ENCODE measurements at regions not wholly inside any gene's neighbourhood (a gene's known extent, or its start where the extent isn't known, plus 50 kb on each side); places are given as distances from the start of the nearest gene placed in this dataset.

DNA sequence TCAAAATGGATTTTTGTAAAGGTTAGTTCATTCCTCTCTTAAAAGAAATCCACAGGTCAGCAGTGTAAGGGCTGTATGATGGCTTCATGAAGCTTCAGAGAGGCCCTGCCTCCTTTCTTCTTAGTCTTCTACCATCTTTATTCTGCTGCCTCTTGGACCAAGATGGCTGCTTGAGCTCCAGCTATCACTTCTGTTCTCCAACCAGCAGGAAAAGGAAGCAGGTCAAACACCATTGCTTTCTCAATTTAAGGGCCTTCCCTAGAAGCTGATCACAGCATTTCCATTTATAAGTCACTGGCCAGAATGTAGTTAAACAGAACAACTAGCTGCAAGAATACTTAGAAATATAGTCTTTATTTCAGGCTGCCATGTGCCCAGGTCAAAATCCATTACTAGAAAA lies 336.8 kb upstream of the KLF3 start:
- Histone ChIP-seq H3K36me3 (replicated peaks in 1 of 2; ENCODE audit: insufficient read depth in 1 of 2, low read depth in 2 of 2) (no peaks in the 10 kb centered on the region), H3K9me3 (no peaks in the 10 kb centered on the region), H3K4me1 (no peaks in the 10 kb centered on the region), H3K4me3 (no peak overlapping the region), H3K27me3 (no peaks in the 10 kb centered on the region), H3K27ac (no peak overlapping the region)
- ATAC-seq (no peak), DNase-seq (no peak)
- intact Hi-C loops (cut with DNase I): loop anchor here (5.0 kb wide), 1 partner anchor 50 kb away; no protein-coding TSS in a partner anchor
- TF ChIP-seq, protein P1, sequence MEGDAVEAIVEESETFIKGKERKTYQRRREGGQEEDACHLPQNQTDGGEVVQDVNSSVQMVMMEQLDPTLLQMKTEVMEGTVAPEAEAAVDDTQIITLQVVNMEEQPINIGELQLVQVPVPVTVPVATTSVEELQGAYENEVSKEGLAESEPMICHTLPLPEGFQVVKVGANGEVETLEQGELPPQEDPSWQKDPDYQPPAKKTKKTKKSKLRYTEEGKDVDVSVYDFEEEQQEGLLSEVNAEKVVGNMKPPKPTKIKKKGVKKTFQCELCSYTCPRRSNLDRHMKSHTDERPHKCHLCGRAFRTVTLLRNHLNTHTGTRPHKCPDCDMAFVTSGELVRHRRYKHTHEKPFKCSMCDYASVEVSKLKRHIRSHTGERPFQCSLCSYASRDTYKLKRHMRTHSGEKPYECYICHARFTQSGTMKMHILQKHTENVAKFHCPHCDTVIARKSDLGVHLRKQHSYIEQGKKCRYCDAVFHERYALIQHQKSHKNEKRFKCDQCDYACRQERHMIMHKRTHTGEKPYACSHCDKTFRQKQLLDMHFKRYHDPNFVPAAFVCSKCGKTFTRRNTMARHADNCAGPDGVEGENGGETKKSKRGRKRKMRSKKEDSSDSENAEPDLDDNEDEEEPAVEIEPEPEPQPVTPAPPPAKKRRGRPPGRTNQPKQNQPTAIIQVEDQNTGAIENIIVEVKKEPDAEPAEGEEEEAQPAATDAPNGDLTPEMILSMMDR (IDR thresholded peaks at IDR 0.05): no peak
- no peak for TF ChIP-seq POLR2A (IDR thresholded peaks at IDR 0.05)

DNA sequence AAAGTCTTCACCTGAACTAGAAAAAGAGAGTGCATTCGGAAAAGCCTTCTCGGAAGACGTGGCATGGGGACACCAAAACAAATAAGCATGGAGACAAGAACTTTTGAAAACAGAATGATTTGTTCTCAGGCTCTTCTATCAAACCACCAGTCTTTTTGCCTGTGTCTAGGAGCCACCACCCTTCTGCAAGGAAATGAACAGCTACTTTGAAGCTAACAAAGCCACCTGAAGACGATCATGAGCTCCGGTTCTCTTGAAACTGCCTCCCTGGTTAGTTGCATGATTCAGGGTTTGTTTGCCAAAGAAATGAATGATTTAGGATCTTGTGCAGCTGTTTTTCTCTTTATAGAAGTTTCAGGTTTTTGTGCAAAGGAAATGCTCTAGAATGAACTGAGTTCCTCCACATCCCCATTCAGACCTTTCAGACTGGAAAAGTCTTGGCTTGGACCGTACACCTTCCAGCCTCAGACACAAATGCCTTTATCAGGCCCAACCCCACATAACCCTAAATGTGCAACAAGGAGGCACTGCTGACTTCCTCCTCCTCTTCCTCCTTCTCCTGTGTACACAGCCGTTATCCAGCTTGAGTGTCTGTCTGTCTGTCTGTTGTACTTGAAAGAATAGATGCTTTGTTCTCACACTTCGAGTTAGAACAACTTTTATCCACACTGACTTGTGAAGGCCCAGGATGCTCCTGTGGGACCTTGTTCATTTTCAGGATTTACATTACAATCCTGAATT lies 334.8 kb upstream of the KLF3 start:
- H3K9me3 ChIP-seq: no peaks in the 10 kb centered on the region
- H3K27ac ChIP-seq: no peak overlapping the region
- no peak for ATAC-seq
- no peaks in the 10 kb centered on the region for H3K27me3 ChIP-seq
- intact Hi-C loops (cut with DNase I): loop anchor here (5.0 kb wide), 1 partner anchor 48 kb away; no protein-coding TSS in a partner anchor
- no peak overlapping the region for H3K4me3 ChIP-seq
- H3K4me1 ChIP-seq: no peaks in the 10 kb centered on the region
- no peak for TF ChIP-seq POLR2A (IDR thresholded peaks at IDR 0.05)
- TF ChIP-seq, protein P1 (IDR thresholded peaks at IDR 0.05): no peak
- DNase-seq: no peak
- no peaks in the 10 kb centered on the region for H3K36me3 ChIP-seq (replicated peaks in 1 of 2; ENCODE audit: insufficient read depth in 1 of 2, low read depth in 2 of 2)
- WGBS, 2 donors: 70 to 82% methylated on average over 8 of the region's 8 CpGs

DNA sequence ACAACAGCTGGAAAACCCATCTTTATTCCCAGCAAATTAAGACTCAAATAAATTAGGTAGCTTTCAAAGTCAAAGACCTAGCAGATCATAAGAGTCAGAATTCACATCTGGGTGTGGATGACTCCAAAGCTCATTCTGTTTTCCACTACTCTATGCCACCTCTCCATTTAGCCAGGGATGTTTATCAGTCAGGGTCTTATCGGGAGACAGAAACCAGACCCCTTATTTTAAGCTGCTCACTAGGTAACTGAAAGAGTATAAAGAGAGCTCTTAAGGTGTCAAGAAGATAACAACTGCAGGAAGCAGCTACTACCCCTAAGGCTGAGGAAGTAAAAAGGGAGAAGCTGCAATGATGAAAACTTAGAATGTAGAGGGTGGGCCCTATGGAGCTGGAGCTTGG lies 333.7 kb upstream of the KLF3 start:
- Histone ChIP-seq H3K36me3 (replicated peaks in 1 of 2; ENCODE audit: insufficient read depth in 1 of 2, low read depth in 2 of 2) (no peaks in the 10 kb centered on the region), H3K4me1 (no peaks in the 10 kb centered on the region), H3K4me3 (no peak overlapping the region), H3K9me3 (no peaks in the 10 kb centered on the region), H3K27ac (no peak overlapping the region), H3K27me3 (no peaks in the 10 kb centered on the region)
- TF ChIP-seq POLR2A (IDR thresholded peaks at IDR 0.05): no peak
- TF ChIP-seq, protein P1 (IDR thresholded peaks at IDR 0.05): no peak
- intact Hi-C loops (cut with DNase I): no loop called here
- DNase-seq (no peak), ATAC-seq (no peak)
- 64 to 89% methylated on average over 1 of the region's 1 CpG for WGBS, 2 donors

DNA sequence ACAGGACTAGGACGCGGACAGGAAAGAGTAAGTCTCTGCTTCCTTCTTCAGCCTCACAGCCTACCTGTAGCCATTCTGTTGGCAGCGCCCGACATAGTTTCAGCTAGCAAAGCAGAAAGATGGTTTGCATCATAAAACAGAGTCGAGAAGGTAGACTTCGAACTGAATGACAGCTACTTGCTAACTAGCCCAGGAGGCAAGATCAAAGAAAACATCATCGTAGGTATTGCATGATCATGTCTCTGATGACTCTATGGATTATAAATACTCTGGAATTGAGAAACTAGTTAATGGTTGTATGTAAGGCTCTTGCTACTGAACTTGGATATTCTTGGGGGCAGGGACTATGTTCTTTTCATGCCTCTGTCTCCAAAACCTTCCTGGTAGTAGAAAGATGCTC lies 333.1 kb upstream of the KLF3 start:
- H3K4me1 ChIP-seq: no peaks in the 10 kb centered on the region
- no peak overlapping the region for H3K4me3 ChIP-seq
- WGBS, 2 donors: 91 to 97% methylated on average over 7 of the region's 7 CpGs
- no peaks in the 10 kb centered on the region for H3K36me3 ChIP-seq (replicated peaks in 1 of 2; ENCODE audit: insufficient read depth in 1 of 2, low read depth in 2 of 2)
- no peak for TF ChIP-seq POLR2A (IDR thresholded peaks at IDR 0.05)
- TF ChIP-seq, protein P1 (IDR thresholded peaks at IDR 0.05): no peak
- H3K9me3 ChIP-seq: no peaks in the 10 kb centered on the region
- no peak overlapping the region for H3K27ac ChIP-seq
- DNase-seq: no peak
- H3K27me3 ChIP-seq: no peaks in the 10 kb centered on the region
- intact Hi-C loops (cut with DNase I): no loop called here
- no peak for ATAC-seq

DNA sequence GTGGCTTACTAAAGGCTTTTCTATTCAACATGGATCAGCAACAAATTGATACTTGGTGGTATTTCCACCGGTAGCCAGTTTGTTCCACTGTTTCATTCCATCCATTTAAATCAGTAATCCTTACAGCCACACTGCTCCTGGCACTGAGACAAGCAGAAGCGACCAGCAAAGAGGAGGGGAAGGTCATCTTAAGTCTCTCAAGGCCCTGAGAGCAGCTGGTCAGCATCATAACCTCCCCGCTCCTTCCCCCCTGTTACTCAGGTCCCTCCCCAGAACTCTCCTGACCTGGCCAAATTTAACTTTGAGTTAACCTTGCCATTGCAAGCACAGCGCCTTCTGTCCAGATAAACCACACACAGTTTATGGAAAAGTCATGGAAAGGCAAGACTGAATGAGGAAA lies 331.3 kb upstream of the KLF3 start:
- no peaks in the 10 kb centered on the region for H3K9me3 ChIP-seq
- intact Hi-C loops (cut with DNase I): no loop called here
- TF ChIP-seq, protein P1 (IDR thresholded peaks at IDR 0.05): no peak
- TF ChIP-seq POLR2A (IDR thresholded peaks at IDR 0.05): no peak
- H3K4me3 ChIP-seq: no peak overlapping the region
- H3K27ac ChIP-seq: no peak overlapping the region
- no peaks in the 10 kb centered on the region for H3K4me1 ChIP-seq
- H3K36me3 ChIP-seq (replicated peaks in 1 of 2; ENCODE audit: insufficient read depth in 1 of 2, low read depth in 2 of 2): no peaks in the 10 kb centered on the region
- ATAC-seq (no peak), DNase-seq (no peak)
- no peaks in the 10 kb centered on the region for H3K27me3 ChIP-seq
- WGBS, 2 donors: 67 to 79% methylated on average over 4 of the region's 4 CpGs
